Activated CD4-positive, alpha-beta memory T cell treated with anti-CD3 and anti-CD28 coated beads for 36 hours (primary cell): ENCODE measurements at regions not wholly inside any gene's neighbourhood (a gene's known extent, or its start where the extent isn't known, plus 50 kb on each side); places are given as distances from the start of the nearest gene placed in this dataset.

Experiments
- CTCF ChIA-PET: fragments of 350-600 bp; sonication (Branson Sonifier 250); formaldehyde crosslinking; loops from one replicate; lab custom pipeline; 2021; ENCODE audit warnings: antibody characterized with exemption, inconsistent platforms; lab: Charles Lee
- POLR2A ChIA-PET: fragments of 350-600 bp; sonication (Branson Sonifier 250); formaldehyde crosslinking; loops from one replicate; lab custom pipeline; 2021; ENCODE audit warnings: antibody characterized with exemption; lab: Charles Lee
- DNase-seq: peaks from one replicate; pipeline ENCODE4 v3.0.0-alpha.2; 2020
- H3K27ac Mint-ChIP-seq: one replicate; pipeline ENCODE4 v1.8.0; 2021; ENCODE audit warnings: mixed read lengths
- H3K27me3 Mint-ChIP-seq: one replicate; pipeline ENCODE4 v1.8.0; 2021; ENCODE audit warnings: mixed read lengths
- H3K36me3 Mint-ChIP-seq: one replicate; pipeline ENCODE4 v1.8.0; 2021; ENCODE audit warnings: mixed read lengths
- H3K4me1 Mint-ChIP-seq: one replicate; pipeline ENCODE4 v1.8.0; 2021; ENCODE audit warnings: low read depth, mixed read lengths
- H3K4me3 Mint-ChIP-seq: one replicate; pipeline ENCODE4 v1.8.0; 2021; ENCODE audit warnings: mild to moderate bottlenecking, mixed read lengths
- H3K9me3 Mint-ChIP-seq: one replicate; pipeline ENCODE4 v1.8.0; 2021; ENCODE audit warnings: mixed read lengths
- intact Hi-C: fragments of 100-400 bp; cut with micrococcal nuclease; formaldehyde crosslinking; loops from one replicate; pipeline ENCODE4 v1.15.1; 2023

DNA sequence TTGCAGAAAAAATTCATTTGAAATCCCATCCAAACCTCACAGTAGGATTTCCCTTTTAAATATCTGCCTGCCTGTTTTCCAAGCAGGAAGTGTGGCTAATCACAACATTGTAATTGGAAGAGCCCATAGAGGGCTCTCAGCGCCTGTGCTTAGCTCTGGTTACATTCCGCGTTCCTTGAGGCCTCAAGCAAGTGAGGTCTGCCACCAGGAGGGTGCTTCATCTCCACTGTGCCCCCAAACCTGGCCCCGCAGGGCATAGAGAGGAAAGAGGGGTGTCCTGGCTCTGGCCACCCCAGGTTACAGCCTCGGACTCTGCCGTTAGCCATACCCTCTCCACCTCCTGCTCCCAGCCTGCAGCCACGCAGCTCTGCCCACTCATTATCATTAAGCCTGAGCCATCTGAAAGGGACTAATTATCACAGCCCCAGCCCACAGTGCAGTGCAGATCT lies 214.8 kb downstream of the SP3 start:
- Mint-ChIP-seq H3K27me3 (peaks cover 5% of the 10 kb centered on the region), H3K36me3 (no peaks in the 10 kb centered on the region), H3K4me3 (no peak overlapping the region), H3K27ac (no peak overlapping the region), H3K4me1 (no peaks in the 10 kb centered on the region), H3K9me3 (no peaks in the 10 kb centered on the region)
- ChIA-PET CTCF (no interaction called here), POLR2A (no interaction called here)
- intact Hi-C loops, result no loop called here
- no peak for DNase-seq

GRCh38 chr2:173750831-173751230 lies 214.3 kb downstream of the SP3 start:
- Mint-ChIP-seq H3K36me3 (no peaks in the 10 kb centered on the region), H3K4me1 (no peaks in the 10 kb centered on the region), H3K4me3 (no peak overlapping the region), H3K27ac (no peak overlapping the region), H3K27me3 (peaks cover 5% of the 10 kb centered on the region), H3K9me3 (no peaks in the 10 kb centered on the region)
- ChIA-PET POLR2A (no interaction called here), CTCF (no interaction called here)
- intact Hi-C loops, result no loop called here
- DNase-seq, result no peak

DNA sequence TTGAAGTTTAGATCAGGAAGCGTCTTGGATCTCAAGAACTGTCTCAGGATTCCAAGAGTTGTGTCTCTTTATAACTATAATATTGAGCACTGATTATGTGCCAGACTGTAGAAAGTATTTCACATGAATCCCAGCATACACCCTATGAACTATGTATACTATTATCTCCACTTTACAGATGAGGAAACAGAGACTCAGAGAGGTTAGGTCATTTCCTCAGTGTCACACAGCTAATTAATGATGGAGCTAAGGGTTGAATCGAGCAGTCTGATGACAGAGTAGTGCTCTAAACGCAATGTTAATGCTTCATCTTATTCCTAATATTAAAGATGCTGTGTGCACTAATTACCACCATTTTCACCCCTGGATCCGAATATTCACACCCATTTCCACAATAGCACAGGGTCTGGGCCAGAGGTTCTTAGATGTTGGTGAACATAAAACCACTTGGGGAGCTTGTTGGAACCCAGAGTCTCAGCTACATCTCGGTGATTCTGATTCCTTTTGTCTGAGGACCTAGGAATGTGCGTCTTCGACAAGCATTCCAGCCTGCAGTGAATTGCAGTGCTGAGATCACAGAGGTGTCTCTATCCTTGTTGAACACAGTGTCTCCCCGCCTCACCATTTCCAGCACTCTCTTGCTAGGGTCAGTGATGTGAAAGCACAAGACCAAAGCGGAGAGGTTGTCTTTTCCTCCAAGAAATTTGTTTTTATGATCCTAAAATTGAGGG lies 213.8 kb downstream of the SP3 start:
- Mint-ChIP-seq H3K4me1 (no peaks in the 10 kb centered on the region), H3K27me3 (peaks cover under 1% of the 10 kb centered on the region), H3K9me3 (no peaks in the 10 kb centered on the region), H3K27ac (no peak overlapping the region), H3K4me3 (no peak overlapping the region), H3K36me3 (no peaks in the 10 kb centered on the region)
- ChIA-PET CTCF (no interaction called here), POLR2A (no interaction called here)
- DNase-seq, result no peak
- intact Hi-C loops, result no loop called here

GRCh38 chr2:173752152-173752551 lies 213.0 kb downstream of the SP3 start:
- H3K36me3 Mint-ChIP-seq, result no peaks in the 10 kb centered on the region
- intact Hi-C loops, result no loop called here
- H3K4me3 Mint-ChIP-seq, result no peak overlapping the region
- no peaks in the 10 kb centered on the region for H3K4me1 Mint-ChIP-seq
- no peaks in the 10 kb centered on the region for H3K9me3 Mint-ChIP-seq
- ChIA-PET CTCF (interaction anchor here (0.8 kb wide), 1 partner anchor 1021 kb away, joined by 4 read pairs; no protein-coding TSS in a partner anchor), POLR2A (no interaction called here)
- no peaks in the 10 kb centered on the region for H3K27me3 Mint-ChIP-seq
- H3K27ac Mint-ChIP-seq, result no peak overlapping the region
- no peak for DNase-seq

- Mint-ChIP-seq H3K27ac (no peak overlapping the region), H3K36me3 (no peaks in the 10 kb centered on the region), H3K4me3 (no peak overlapping the region), H3K27me3 (no peaks in the 10 kb centered on the region), H3K4me1 (no peaks in the 10 kb centered on the region), H3K9me3 (no peaks in the 10 kb centered on the region)
- intact Hi-C loops, result no loop called here
- DNase-seq, result no peak
- CTCF ChIA-PET, result no interaction called here
- POLR2A ChIA-PET, result no interaction called here
These were observed 211.7 kb downstream of the SP3 start for GRCh38 chr2:173753441-173753840.

DNA sequence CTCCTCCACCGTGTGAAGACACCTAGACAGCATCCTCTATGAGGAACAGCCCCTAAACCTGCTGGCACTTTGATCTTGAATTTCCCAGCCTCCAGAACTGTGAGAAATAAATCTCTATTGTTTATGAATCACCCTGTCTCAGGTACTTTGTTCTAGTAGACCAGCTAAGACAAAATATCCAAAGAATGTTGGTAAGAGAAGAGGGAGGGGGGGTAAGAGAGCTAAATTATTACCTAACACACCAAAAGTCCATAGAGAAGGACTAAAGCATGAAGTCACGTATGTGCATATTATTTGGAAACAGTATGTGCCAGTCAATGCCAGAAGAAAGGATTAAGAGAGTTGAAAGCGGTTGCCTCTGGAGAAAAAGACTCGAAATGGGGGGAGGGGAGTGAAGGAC lies 211.0 kb downstream of the SP3 start:
- Mint-ChIP-seq H3K4me1 (no peaks in the 10 kb centered on the region), H3K4me3 (no peak overlapping the region)

DNA sequence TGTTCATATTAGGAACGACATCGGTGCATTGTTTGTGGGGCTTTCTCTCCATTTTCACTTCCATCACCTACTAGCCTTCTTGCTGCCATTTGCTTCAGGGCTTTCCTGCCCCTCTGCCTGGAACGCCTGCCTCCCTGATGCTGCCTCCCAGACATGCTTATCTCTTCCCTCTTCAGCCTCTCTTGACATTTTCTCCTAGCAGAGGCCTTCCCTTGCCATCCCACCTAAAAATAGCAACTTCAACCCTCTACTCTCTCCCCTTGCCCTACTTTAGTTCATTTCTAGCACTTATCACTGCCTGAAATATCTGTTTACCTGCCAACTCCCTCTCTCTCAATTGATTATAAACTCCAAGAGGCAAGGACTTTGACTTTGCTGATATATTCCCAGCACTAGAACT lies 210.3 kb downstream of the SP3 start:
- Mint-ChIP-seq H3K9me3 (no peaks in the 10 kb centered on the region), H3K36me3 (no peaks in the 10 kb centered on the region), H3K4me1 (no peaks in the 10 kb centered on the region), H3K27ac (no peak overlapping the region), H3K4me3 (no peak overlapping the region), H3K27me3 (no peaks in the 10 kb centered on the region)
- DNase-seq, result no peak
- intact Hi-C loops, result no loop called here
- ChIA-PET POLR2A (no interaction called here), CTCF (interaction anchor here (1.1 kb wide), 1 partner anchor 10 kb away, joined by 3 read pairs; no protein-coding TSS in a partner anchor)

More for the DNA sequence above, 211.0 kb downstream of the SP3 start:
- intact Hi-C loops, result no loop called here
- POLR2A ChIA-PET, result no interaction called here
- no peaks in the 10 kb centered on the region for H3K27me3 Mint-ChIP-seq
- no peaks in the 10 kb centered on the region for H3K9me3 Mint-ChIP-seq
- no peak overlapping the region for H3K27ac Mint-ChIP-seq
- CTCF ChIA-PET, result interaction anchor here (1.1 kb wide), 1 partner anchor 11 kb away, joined by 3 read pairs; no protein-coding TSS in a partner anchor
- DNase-seq, result no peak
- no peaks in the 10 kb centered on the region for H3K36me3 Mint-ChIP-seq

DNA sequence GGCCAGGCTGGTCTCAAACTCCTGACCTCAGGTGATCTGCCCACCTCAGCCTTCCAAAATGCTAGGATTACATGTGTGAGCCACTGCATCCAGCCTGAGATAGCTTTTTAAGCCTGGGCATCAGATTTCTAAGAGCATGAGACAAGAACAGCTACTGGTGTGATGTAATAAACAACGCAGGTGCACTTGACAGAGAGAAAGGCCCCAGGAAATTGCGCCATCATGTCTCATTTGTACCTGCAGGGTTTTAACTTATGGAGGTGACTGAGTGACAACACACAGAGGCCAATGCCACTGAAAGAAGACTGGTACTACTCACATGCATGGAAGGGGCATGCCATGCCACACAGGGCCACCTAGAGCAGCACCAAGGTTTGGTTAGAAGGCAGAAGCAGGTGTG lies 209.4 kb downstream of the SP3 start:
- no peaks in the 10 kb centered on the region for H3K9me3 Mint-ChIP-seq
- POLR2A ChIA-PET, result no interaction called here

DNA sequence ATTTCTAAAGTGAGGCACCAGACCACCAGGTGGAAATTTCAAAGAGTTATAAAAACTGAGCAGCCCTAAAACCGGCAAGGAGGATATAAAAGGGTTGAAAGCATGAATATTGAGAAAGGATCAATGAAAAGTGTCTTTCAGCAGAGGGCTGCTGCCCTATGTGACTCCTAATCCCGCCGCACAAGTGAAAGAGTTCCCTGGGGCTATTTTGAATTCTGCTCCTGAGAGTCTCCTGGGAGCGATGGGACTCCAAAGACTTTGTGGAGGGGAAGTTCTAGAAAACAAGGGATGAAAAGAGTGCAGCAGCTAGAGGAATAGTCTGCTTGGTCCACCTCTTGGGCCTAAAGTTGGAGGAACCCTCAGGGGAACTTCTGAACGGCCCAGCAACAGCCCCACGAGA lies 205.2 kb downstream of the SP3 start:
- Mint-ChIP-seq H3K27me3 (no peaks in the 10 kb centered on the region), H3K36me3 (no peaks in the 10 kb centered on the region), H3K9me3 (no peaks in the 10 kb centered on the region), H3K27ac (no peak overlapping the region), H3K4me3 (no peak overlapping the region), H3K4me1 (no peaks in the 10 kb centered on the region)
- CTCF ChIA-PET, result no interaction called here
- DNase-seq, result no peak
- POLR2A ChIA-PET, result no interaction called here
- intact Hi-C loops, result no loop called here

More for the DNA sequence above, 209.4 kb downstream of the SP3 start:
- Mint-ChIP-seq H3K4me3 (no peak overlapping the region), H3K36me3 (no peaks in the 10 kb centered on the region), H3K27me3 (no peaks in the 10 kb centered on the region), H3K4me1 (no peaks in the 10 kb centered on the region), H3K27ac (no peak overlapping the region)
- no peak for DNase-seq
- intact Hi-C loops, result no loop called here
- CTCF ChIA-PET, result no interaction called here

- Mint-ChIP-seq H3K27ac (no peak overlapping the region), H3K4me3 (no peak overlapping the region), H3K36me3 (no peaks in the 10 kb centered on the region), H3K9me3 (no peaks in the 10 kb centered on the region), H3K27me3 (no peaks in the 10 kb centered on the region), H3K4me1 (no peaks in the 10 kb centered on the region)
- intact Hi-C loops, result no loop called here
- DNase-seq, result no peak
- ChIA-PET CTCF (no interaction called here), POLR2A (no interaction called here)
These were observed 204.6 kb downstream of the SP3 start for GRCh38 chr2:173760553-173760952.

- Mint-ChIP-seq H3K4me3 (no peak overlapping the region), H3K27me3 (no peaks in the 10 kb centered on the region), H3K4me1 (no peaks in the 10 kb centered on the region), H3K9me3 (no peaks in the 10 kb centered on the region), H3K36me3 (no peaks in the 10 kb centered on the region), H3K27ac (no peak overlapping the region)
- CTCF ChIA-PET, result no interaction called here
- no peak for DNase-seq
- intact Hi-C loops, result no loop called here
- POLR2A ChIA-PET, result no interaction called here
These were observed 203.5 kb downstream of the SP3 start for GRCh38 chr2:173761603-173762119.

- H3K4me3 Mint-ChIP-seq, result no peak overlapping the region
- no peak for DNase-seq
- ChIA-PET POLR2A (no interaction called here), CTCF (interaction anchor here (0.7 kb wide), 1 partner anchor 137 kb away, joined by 5 read pairs; no protein-coding TSS in a partner anchor)
- H3K4me1 Mint-ChIP-seq, result no peaks in the 10 kb centered on the region
- no peaks in the 10 kb centered on the region for H3K36me3 Mint-ChIP-seq
- no peaks in the 10 kb centered on the region for H3K27me3 Mint-ChIP-seq
- no peak overlapping the region for H3K27ac Mint-ChIP-seq
- H3K9me3 Mint-ChIP-seq, result no peaks in the 10 kb centered on the region
- intact Hi-C loops, result no loop called here
These were observed 203.0 kb downstream of the SP3 start for GRCh38 chr2:173762221-173762620.

DNA sequence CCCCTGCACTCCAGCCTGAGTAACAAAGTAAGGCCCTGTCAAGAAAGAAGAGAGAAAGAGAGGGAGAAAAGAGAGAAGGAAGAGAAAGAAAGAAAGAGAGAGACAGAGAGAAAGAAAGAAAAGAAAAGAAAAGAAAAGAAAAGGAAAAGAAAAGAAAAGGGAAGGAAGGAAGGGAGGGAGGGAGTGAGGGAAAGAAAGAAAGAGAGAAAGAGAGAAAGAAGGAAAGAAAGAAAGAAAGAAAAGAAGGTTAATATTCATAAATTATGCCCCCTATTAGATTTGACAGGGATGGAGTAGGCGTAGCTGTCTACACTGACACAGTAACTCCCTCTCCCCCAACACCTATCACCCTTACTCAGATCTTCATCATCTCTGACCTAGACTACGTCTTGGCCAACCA lies 202.3 kb downstream of the SP3 start:
- no peaks in the 10 kb centered on the region for H3K27me3 Mint-ChIP-seq
- H3K27ac Mint-ChIP-seq, result no peak overlapping the region
- no peaks in the 10 kb centered on the region for H3K9me3 Mint-ChIP-seq
- intact Hi-C loops, result no loop called here
- no peak for DNase-seq
- no peak overlapping the region for H3K4me3 Mint-ChIP-seq
- ChIA-PET POLR2A (no interaction called here), CTCF (no interaction called here)
- H3K36me3 Mint-ChIP-seq, result no peaks in the 10 kb centered on the region
- H3K4me1 Mint-ChIP-seq, result no peaks in the 10 kb centered on the region
